ENCODE measurements at regions not wholly inside any gene's neighbourhood (a gene's known extent, or its start where the extent isn't known, plus 50 kb on each side); places are given as distances from the start of the nearest gene placed in this dataset.
"Not testable (repeated sequence)": the region's sequence is repeated elsewhere in the genome, so short reads cannot be mapped to it uniquely, and the experiment has no call there.

GRCh38 chr2:52423111-52423510 lies 1344.5 kb upstream of the CHAC2 start:
- H3K36me3 Mint-ChIP-seq (ENCODE audit: low read depth): no peaks in the 10 kb centered on the region
- no peaks in the 10 kb centered on the region for H3K4me1 Mint-ChIP-seq (ENCODE audit: low read depth)
- no peak for ATAC-seq
- POLR2A ChIA-PET: no interaction called here
- DNase-seq: no peak
- CTCF ChIA-PET: interaction anchor here (0.6 kb wide), 1 partner anchor 1150 kb away, joined by 3 read pairs; no protein-coding TSS in a partner anchor
- peaks cover 3% of the 10 kb centered on the region for H3K9me3 Mint-ChIP-seq
- TF ChIP-seq CTCF (IDR thresholded peaks at IDR 0.05): no peak
- no peaks in the 10 kb centered on the region for H3K27me3 Mint-ChIP-seq
- no peak overlapping the region for H3K4me3 Mint-ChIP-seq
- intact Hi-C loops (cut with micrococcal nuclease): no loop called here
- H3K27ac Mint-ChIP-seq: no peak overlapping the region

DNA sequence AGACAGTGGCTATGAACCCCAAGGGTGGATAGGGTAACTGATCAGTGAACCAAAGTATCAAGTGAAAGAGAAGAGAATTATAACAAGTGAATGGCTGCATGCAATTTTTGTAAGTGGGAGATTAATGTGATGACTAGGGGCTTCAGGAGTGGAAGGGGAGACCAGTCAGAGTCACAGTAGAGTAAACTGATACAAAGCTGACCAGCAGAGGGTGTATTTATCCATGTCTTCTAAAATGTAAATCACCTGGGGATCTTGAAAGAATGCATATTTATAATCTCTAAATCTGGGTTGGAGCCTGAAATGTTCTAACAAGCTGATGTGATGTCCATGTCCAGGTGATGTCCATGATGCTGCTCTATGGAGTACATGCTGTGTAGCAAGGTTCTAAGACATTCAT lies 1351.3 kb upstream of the CHAC2 start:
- no peaks in the 10 kb centered on the region for H3K4me1 Mint-ChIP-seq (ENCODE audit: low read depth)
- POLR2A ChIA-PET: no interaction called here

DNA sequence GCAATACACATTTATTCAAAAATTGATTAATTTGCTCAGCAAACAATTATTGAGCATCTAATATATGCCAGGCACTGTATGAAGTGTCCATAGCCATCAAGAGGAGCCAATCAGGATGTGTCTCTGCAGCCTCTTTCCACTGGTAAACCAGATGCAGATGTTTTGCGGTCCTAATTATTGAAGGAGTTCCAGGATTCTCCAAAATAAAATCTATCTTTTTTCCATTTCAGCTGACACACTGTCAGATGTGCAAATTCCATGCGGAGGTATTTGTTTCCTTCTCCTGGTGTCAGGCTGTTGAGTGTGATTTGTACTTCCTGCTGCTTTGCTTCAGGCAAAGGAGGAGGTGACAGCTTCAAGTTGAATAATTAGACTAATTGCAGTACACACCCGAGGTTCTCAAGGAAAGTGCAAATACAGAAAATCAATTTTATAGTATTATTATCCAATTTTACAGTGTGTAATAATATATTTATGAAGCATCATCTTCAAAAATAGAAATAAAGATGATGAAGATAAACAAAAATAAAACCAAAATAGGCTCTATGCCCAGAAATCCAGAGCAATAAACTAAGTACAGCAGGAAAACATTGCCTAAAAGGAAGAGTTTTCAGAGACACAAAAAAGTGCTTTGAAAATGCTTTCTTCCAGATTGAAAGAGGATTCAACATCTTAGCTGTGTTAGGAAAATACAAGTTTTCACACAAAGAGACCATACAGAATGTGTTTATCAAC lies 1352.9 kb upstream of the CHAC2 start:
- Mint-ChIP-seq H3K27me3 (no peaks in the 10 kb centered on the region), H3K36me3 (ENCODE audit: low read depth) (no peaks in the 10 kb centered on the region), H3K9me3 (peaks cover 7% of the 10 kb centered on the region), H3K4me1 (ENCODE audit: low read depth) (no peaks in the 10 kb centered on the region), H3K4me3 (no peak overlapping the region), H3K27ac (no peak overlapping the region)
- intact Hi-C loops (cut with micrococcal nuclease): no loop called here
- ChIA-PET POLR2A (no interaction called here), CTCF (no interaction called here)
- no peak for TF ChIP-seq CTCF (IDR thresholded peaks at IDR 0.05)
- DNase-seq (no peak), ATAC-seq (no peak)

More for the DNA sequence above, 1351.3 kb upstream of the CHAC2 start:
- H3K27me3 Mint-ChIP-seq: no peaks in the 10 kb centered on the region
- CTCF ChIA-PET: no interaction called here
- no peak for DNase-seq
- H3K36me3 Mint-ChIP-seq (ENCODE audit: low read depth): no peaks in the 10 kb centered on the region
- TF ChIP-seq CTCF (IDR thresholded peaks at IDR 0.05): no peak
- intact Hi-C loops (cut with micrococcal nuclease): no loop called here
- no peak for ATAC-seq
- no peak overlapping the region for H3K4me3 Mint-ChIP-seq
- peaks cover 7% of the 10 kb centered on the region for H3K9me3 Mint-ChIP-seq
- no peak overlapping the region for H3K27ac Mint-ChIP-seq

DNA sequence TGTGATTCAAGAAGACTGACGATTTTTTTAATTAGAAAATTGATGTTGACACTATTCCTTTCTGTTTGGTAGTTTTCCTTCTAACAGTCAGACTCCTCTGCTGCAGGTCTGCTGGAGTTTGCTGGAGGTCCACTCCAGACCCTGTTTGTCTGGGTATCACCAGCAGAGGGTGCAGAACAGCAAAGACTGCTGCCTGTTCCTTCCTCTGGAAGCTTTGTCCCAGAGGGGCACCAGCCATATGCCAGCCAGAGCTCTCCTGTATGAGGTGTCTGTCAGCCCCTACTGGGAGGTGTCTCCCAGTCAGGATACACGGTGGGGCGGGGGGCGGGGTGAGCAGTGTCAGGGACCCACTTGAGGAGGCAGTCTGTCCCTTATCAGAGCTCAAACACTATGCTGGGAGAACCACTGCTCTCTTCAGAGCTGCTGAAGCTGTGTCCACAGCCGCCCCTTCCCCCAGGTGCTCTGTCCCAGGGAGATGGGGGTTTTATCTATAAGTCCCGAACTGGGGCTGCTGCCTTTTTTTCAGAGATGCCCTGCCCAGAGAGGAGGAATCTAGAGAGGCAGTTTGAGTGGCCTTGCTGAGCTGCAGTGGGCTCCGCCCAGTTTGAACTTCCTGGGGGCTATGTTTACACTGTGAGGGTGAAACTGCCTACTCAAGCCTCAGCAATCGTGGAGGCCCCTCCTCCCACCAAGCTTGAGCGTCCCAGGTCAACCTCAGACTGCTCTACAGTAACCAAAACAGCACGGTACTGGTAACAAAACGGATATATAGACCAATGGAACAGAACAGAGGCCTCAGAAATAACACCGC lies 1358.1 kb upstream of the CHAC2 start:
- H3K9me3 Mint-ChIP-seq; H3K36me3 Mint-ChIP-seq (ENCODE audit: low read depth); H3K4me1 Mint-ChIP-seq (ENCODE audit: low read depth); H3K27ac Mint-ChIP-seq; H3K4me3 Mint-ChIP-seq; intact Hi-C loops (cut with micrococcal nuclease); POLR2A ChIA-PET; H3K27me3 Mint-ChIP-seq; DNase-seq; CTCF ChIA-PET; ATAC-seq: not testable (repeated sequence)

DNA sequence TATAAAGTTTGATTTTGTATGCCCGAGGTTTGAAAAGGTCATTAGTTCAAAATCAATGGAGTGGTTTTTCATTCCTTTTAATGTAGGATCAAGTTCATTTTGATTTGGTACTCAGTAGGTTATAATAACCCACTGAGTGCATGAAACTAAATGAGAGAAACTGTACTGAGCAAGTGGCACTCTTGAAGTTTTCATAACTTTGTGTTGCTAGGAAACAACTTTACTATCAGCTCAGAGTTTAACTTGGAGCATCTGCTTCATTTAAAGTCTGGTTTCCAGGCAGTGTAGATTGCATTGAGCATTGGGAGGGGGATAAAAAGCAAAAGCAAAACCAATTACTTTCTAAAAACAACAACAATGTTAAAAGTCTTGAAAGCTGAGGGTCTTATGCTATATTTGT lies 1361.6 kb upstream of the CHAC2 start:
- Mint-ChIP-seq H3K4me3 (no peak overlapping the region), H3K9me3 (peaks cover 3% of the 10 kb centered on the region), H3K4me1 (ENCODE audit: low read depth) (no peaks in the 10 kb centered on the region), H3K27ac (no peak overlapping the region), H3K27me3 (no peaks in the 10 kb centered on the region), H3K36me3 (ENCODE audit: low read depth) (no peaks in the 10 kb centered on the region)
- ChIA-PET POLR2A (no interaction called here), CTCF (no interaction called here)
- TF ChIP-seq CTCF (IDR thresholded peaks at IDR 0.05): no peak
- ATAC-seq (no peak), DNase-seq (no peak)
- intact Hi-C loops (cut with micrococcal nuclease): no loop called here
